ENCODE measurements at regions not wholly inside any gene's neighbourhood (a gene's known extent, or its start where the extent isn't known, plus 50 kb on each side); places are given as distances from the start of the nearest gene placed in this dataset.

GRCh38 chr6:113301651-113302050 lies 555.5 kb upstream of the MARCKS start:
- DNase-seq (ENCODE audit: low spot score), result no peak

- DNase-seq (ENCODE audit: low spot score), result no peak
These were observed 553.0 kb upstream of the MARCKS start for GRCh38 chr6:113304116-113304515.

GRCh38 chr6:113306552-113307145 lies 550.5 kb upstream of the MARCKS start:
- DNase-seq (ENCODE audit: low spot score), result no peak

GRCh38 chr6:113308266-113308665 lies 548.9 kb upstream of the MARCKS start:
- no peak for DNase-seq (ENCODE audit: low spot score)

GRCh38 chr6:113313841-113314240 lies 543.3 kb upstream of the MARCKS start:
- DNase-seq (ENCODE audit: low spot score), result no peak

GRCh38 chr6:113315165-113315564 lies 542.0 kb upstream of the MARCKS start:
- DNase-seq (ENCODE audit: low spot score), result no peak

GRCh38 chr6:113315879-113316278 lies 541.3 kb upstream of the MARCKS start:
- no peak for DNase-seq (ENCODE audit: low spot score)

- DNase-seq (ENCODE audit: low spot score), result no peak
These were observed 539.7 kb upstream of the MARCKS start for GRCh38 chr6:113317442-113317841.

- DNase-seq (ENCODE audit: low spot score), result no peak
These were observed 539.1 kb upstream of the MARCKS start for GRCh38 chr6:113317891-113318574.

GRCh38 chr6:113318575-113318917 lies 538.6 kb upstream of the MARCKS start:
- DNase-seq (ENCODE audit: low spot score), result no peak

GRCh38 chr6:113320653-113321052 lies 536.5 kb upstream of the MARCKS start:
- DNase-seq (ENCODE audit: low spot score), result no peak

GRCh38 chr6:113326781-113327180 lies 530.4 kb upstream of the MARCKS start:
- no peak for DNase-seq (ENCODE audit: low spot score)

GRCh38 chr6:113328886-113329381 lies 528.2 kb upstream of the MARCKS start:
- DNase-seq (ENCODE audit: low spot score), result no peak

- DNase-seq (ENCODE audit: low spot score), result no peak
These were observed 527.1 kb upstream of the MARCKS start for GRCh38 chr6:113329942-113330635.

- no peak for DNase-seq (ENCODE audit: low spot score)
These were observed 526.6 kb upstream of the MARCKS start for GRCh38 chr6:113330636-113330946.

- no peak for DNase-seq (ENCODE audit: low spot score)
These were observed 526.1 kb upstream of the MARCKS start for GRCh38 chr6:113331021-113331420.

GRCh38 chr6:113338644-113339043 lies 518.5 kb upstream of the MARCKS start:
- no peak for DNase-seq (ENCODE audit: low spot score)

- no peak for DNase-seq (ENCODE audit: low spot score)
These were observed 517.9 kb upstream of the MARCKS start for GRCh38 chr6:113339209-113339608.

- no peak for DNase-seq (ENCODE audit: low spot score)
These were observed 516.8 kb upstream of the MARCKS start for GRCh38 chr6:113340371-113340770.

GRCh38 chr6:113343940-113344339 lies 513.2 kb upstream of the MARCKS start:
- no peak for DNase-seq (ENCODE audit: low spot score)

GRCh38 chr6:113344969-113345368 lies 512.2 kb upstream of the MARCKS start:
- no peak for DNase-seq (ENCODE audit: low spot score)

GRCh38 chr6:113347436-113347835 lies 509.7 kb upstream of the MARCKS start:
- no peak for DNase-seq (ENCODE audit: low spot score)

GRCh38 chr6:113350461-113350860 lies 506.7 kb upstream of the MARCKS start:
- DNase-seq (ENCODE audit: low spot score), result no peak

Data from hepatic stellate cell (primary cell).